ENCODE measurements at regions not wholly inside any gene's neighbourhood (a gene's known extent, or its start where the extent isn't known, plus 50 kb on each side); places are given as distances from the start of the nearest gene placed in this dataset.
"Not testable (repeated sequence)": the region's sequence is repeated elsewhere in the genome, so short reads cannot be mapped to it uniquely, and the experiment has no call there.

GRCh38 chr14:25351269-25351668, 301.3 kb upstream of the STXBP6 start:
- ChIA-PET CTCF (no interaction called here), POLR2A (no interaction called here)

- CTCF ChIA-PET: no interaction called here
Observed at GRCh38 chr14:25350802-25351201, 300.9 kb upstream of the STXBP6 start.

GRCh38 chr14:25350021-25350420, 300.1 kb upstream of the STXBP6 start:
- ChIA-PET POLR2A (no interaction called here), CTCF (no interaction called here)

More at GRCh38 chr14:25350802-25351201, 300.9 kb upstream of the STXBP6 start:
- POLR2A ChIA-PET: no interaction called here

GRCh38 chr14:25349269-25349668, 299.3 kb upstream of the STXBP6 start:
- ChIA-PET POLR2A (no interaction called here), CTCF (no interaction called here)

- CTCF ChIA-PET: no interaction called here
Observed at GRCh38 chr14:25340882-25341281, 290.9 kb upstream of the STXBP6 start.

GRCh38 chr14:25322784-25323183, 272.8 kb upstream of the STXBP6 start:
- POLR2A ChIA-PET: no interaction called here
- CTCF ChIA-PET: interaction anchor here (0.7 kb wide), 1 partner anchor 15 kb away, joined by 3 read pairs; no protein-coding TSS in a partner anchor

More at GRCh38 chr14:25340882-25341281, 290.9 kb upstream of the STXBP6 start:
- POLR2A ChIA-PET: no interaction called here

- POLR2A ChIA-PET, CTCF ChIA-PET: not testable (repeated sequence)
Observed at GRCh38 chr14:25316007-25316406, 266.1 kb upstream of the STXBP6 start.

- CTCF ChIA-PET: interaction anchor here (0.5 kb wide), 1 partner anchor 15 kb away, joined by 3 read pairs; no protein-coding TSS in a partner anchor
Observed at GRCh38 chr14:25308244-25308643, 258.3 kb upstream of the STXBP6 start.

GRCh38 chr14:25303934-25304333, 254.0 kb upstream of the STXBP6 start:
- CTCF ChIA-PET: no interaction called here
- POLR2A ChIA-PET: no interaction called here

More at GRCh38 chr14:25308244-25308643, 258.3 kb upstream of the STXBP6 start:
- POLR2A ChIA-PET: no interaction called here

GRCh38 chr14:25298238-25298637, 248.3 kb upstream of the STXBP6 start:
- ChIA-PET POLR2A (no interaction called here), CTCF (no interaction called here)

- CTCF ChIA-PET: not testable (repeated sequence)
Observed at GRCh38 chr14:25290154-25290553, 240.2 kb upstream of the STXBP6 start.

GRCh38 chr14:25274529-25274928, 224.6 kb upstream of the STXBP6 start:
- ChIA-PET CTCF (no interaction called here), POLR2A (no interaction called here)

More at GRCh38 chr14:25290154-25290553, 240.2 kb upstream of the STXBP6 start:
- POLR2A ChIA-PET: not testable (repeated sequence)

- POLR2A ChIA-PET: no interaction called here
- CTCF ChIA-PET: no interaction called here
Observed at GRCh38 chr14:25267186-25267585, 217.2 kb upstream of the STXBP6 start.

- CTCF ChIA-PET: no interaction called here
- POLR2A ChIA-PET: no interaction called here
Observed at GRCh38 chr14:25259470-25259869, 209.5 kb upstream of the STXBP6 start.

- CTCF ChIA-PET: no interaction called here
- POLR2A ChIA-PET: no interaction called here
Observed at GRCh38 chr14:25252793-25253192, 202.8 kb upstream of the STXBP6 start.

GRCh38 chr14:25250516-25250915, 200.6 kb upstream of the STXBP6 start:
- CTCF ChIA-PET: no interaction called here

GRCh38 chr14:25247609-25248008, 197.7 kb upstream of the STXBP6 start:
- ChIA-PET CTCF (no interaction called here), POLR2A (no interaction called here)

More at GRCh38 chr14:25250516-25250915, 200.6 kb upstream of the STXBP6 start:
- POLR2A ChIA-PET: no interaction called here

- CTCF ChIA-PET: no interaction called here
- POLR2A ChIA-PET: no interaction called here
Observed at GRCh38 chr14:25246751-25247150, 196.8 kb upstream of the STXBP6 start.

GRCh38 chr14:25239170-25239569, 189.2 kb upstream of the STXBP6 start:
- ChIA-PET CTCF (no interaction called here), POLR2A (no interaction called here)

- ChIA-PET CTCF (no interaction called here), POLR2A (no interaction called here)
Observed at GRCh38 chr14:25237845-25238244, 187.9 kb upstream of the STXBP6 start.

GRCh38 chr14:25233613-25234012, 183.7 kb upstream of the STXBP6 start:
- POLR2A ChIA-PET: no interaction called here
- CTCF ChIA-PET: no interaction called here

GRCh38 chr14:25231004-25231403, 181.1 kb upstream of the STXBP6 start:
- POLR2A ChIA-PET: no interaction called here
- CTCF ChIA-PET: no interaction called here

GRCh38 chr14:25226214-25226613, 176.3 kb upstream of the STXBP6 start:
- CTCF ChIA-PET: interaction anchor here (0.7 kb wide), 1 partner anchor 15 kb away, joined by 3 read pairs; no protein-coding TSS in a partner anchor
- POLR2A ChIA-PET: no interaction called here

Measured in activated CD8-positive, alpha-beta memory T cell treated with anti-CD3 and anti-CD28 coated beads for 36 hours (primary cell).